MM.1S (cell line): ENCODE measurements at regions not wholly inside any gene's neighbourhood (a gene's known extent, or its start where the extent isn't known, plus 50 kb on each side); places are given as distances from the start of the nearest gene placed in this dataset.

ENCODE experiments used
- DNase-seq: peaks from one replicate; pipeline ENCODE4 v3.0.0-alpha.2; 2015
- H2AFZ ChIP-seq: fragments of 300-600 bp; sonication (generic); 2 replicates; pipeline ENCODE4 v1.6.0; 2016; ENCODE audit warnings: antibody characterized with exemption, low read length
- H3F3A ChIP-seq: fragments of 300-600 bp; sonication (generic); 2 replicates; pipeline ENCODE4 v1.6.1; 2016; ENCODE audit warnings: mild to moderate bottlenecking, antibody characterized with exemption, low read length, moderate library complexity, mixed read lengths; ENCODE audit not compliant: insufficient read depth
- H3K27ac ChIP-seq: fragments of 300-600 bp; sonication (generic); 2 replicates; pipeline ENCODE4 v1.5.1; 2016; ENCODE audit warnings: mild to moderate bottlenecking, low read length
- H3K27me3 ChIP-seq: fragments of 300-600 bp; sonication (generic); replicated peaks from 2 replicates; pipeline ENCODE4 v1.6.0; 2016; ENCODE audit warnings: low read length; ENCODE audit not compliant: insufficient read depth
- H3K36me3 ChIP-seq: fragments of 300-600 bp; sonication (generic); replicated peaks from 2 replicates; pipeline ENCODE4 v1.6.1; 2016; ENCODE audit warnings: mild to moderate bottlenecking, low read length, mixed read lengths; ENCODE audit not compliant: insufficient read depth
- H3K4me1 ChIP-seq: fragments of 300-600 bp; sonication (generic); 2 replicates; pipeline ENCODE4 v1.6.1; 2016; ENCODE audit warnings: low read length, mixed read lengths
- H3K4me2 ChIP-seq: fragments of 300-600 bp; sonication (generic); 2 replicates; pipeline ENCODE4 v1.6.0; 2016; ENCODE audit warnings: low read depth, low read length
- H3K4me3 ChIP-seq: fragments of 300-600 bp; sonication (generic); 2 replicates; pipeline ENCODE4 v1.5.1; 2016; ENCODE audit warnings: low read length, mixed read lengths
- H3K79me2 ChIP-seq: fragments of 300-600 bp; sonication (generic); 2 replicates; pipeline ENCODE4 v1.6.1; 2016; ENCODE audit warnings: mixed run types, low read length, mixed read lengths
- H3K9ac ChIP-seq: fragments of 300-600 bp; sonication (generic); 2 replicates; pipeline ENCODE4 v1.6.1; 2016; ENCODE audit warnings: low read length, mixed read lengths
- H3K9me2 ChIP-seq: fragments of 300-600 bp; sonication (generic); replicated peaks from 2 replicates; pipeline ENCODE4 v1.6.1; 2016; ENCODE audit warnings: mild to moderate bottlenecking, low read length, mixed read lengths; ENCODE audit not compliant: insufficient read depth
- H3K9me3 ChIP-seq: fragments of 300-600 bp; sonication (generic); replicated peaks from 2 replicates; pipeline ENCODE4 v1.6.1; 2016; ENCODE audit warnings: mild to moderate bottlenecking, low read length, mixed read lengths; ENCODE audit not compliant: insufficient read depth
- H4K20me1 ChIP-seq: fragments of 300-600 bp; sonication (generic); 2 replicates; pipeline ENCODE4 v1.6.1; 2016; ENCODE audit warnings: mild to moderate bottlenecking, low read length, moderate library complexity, mixed read lengths; ENCODE audit not compliant: insufficient read depth
- CTCF ChIP-seq: fragments of 300-600 bp; sonication (generic); IDR thresholded peaks from 2 replicates; pipeline ENCODE4 v1.5.1; 2016; ENCODE audit warnings: antibody characterized with exemption, low read length, mixed read lengths
- EZH2 ChIP-seq: fragments of 300-600 bp; sonication (generic); optimal IDR thresholded peaks from 2 replicates; pipeline ENCODE3; 2017; ENCODE audit warnings: low read depth, mild to moderate bottlenecking, antibody characterized with exemption, low read length, mixed read lengths
- EZH2phosphoT487 ChIP-seq: fragments of 300-600 bp; sonication (generic); IDR thresholded peaks from 2 replicates; pipeline ENCODE4 v1.6.1; 2018; ENCODE audit warnings: antibody characterized with exemption, low read length

- Histone ChIP-seq H2AFZ (no peak overlapping the region), H3K4me1 (peaks cover 8% of the 10 kb centered on the region; the same call in 1 of the 2 replicates), H3K27ac (no peak overlapping the region), H3K9me3 (no peaks in the 10 kb centered on the region), H3F3A (no peaks in the 10 kb centered on the region), H4K20me1 (no peaks in the 10 kb centered on the region), H3K27me3 (no peaks in the 10 kb centered on the region), H3K9me2 (no peaks in the 10 kb centered on the region), H3K9ac (no peak overlapping the region), H3K36me3 (no peaks in the 10 kb centered on the region), H3K4me3 (no peak overlapping the region), H3K4me2 (no peak overlapping the region), H3K79me2 (no peaks in the 10 kb centered on the region)
- no peak for DNase-seq
- TF ChIP-seq CTCF = peak; percentile 48
- TF ChIP-seq EZH2 = no peak
- no peak for TF ChIP-seq EZH2phosphoT487
These were observed 57.1 kb downstream of the FAM181B start for GRCh38 chr11:82676483-82677094.

- H3K27ac ChIP-seq = no peak overlapping the region
- TF ChIP-seq CTCF = no peak
- TF ChIP-seq EZH2phosphoT487 = no peak
- TF ChIP-seq EZH2 = no peak
- H3K4me2 ChIP-seq = no peak overlapping the region
- H2AFZ ChIP-seq = no peak overlapping the region
- H3K4me3 ChIP-seq = no peak overlapping the region
- H3K9me3 ChIP-seq = no peaks in the 10 kb centered on the region
- no peak overlapping the region for H3K9ac ChIP-seq
- H4K20me1 ChIP-seq = no peaks in the 10 kb centered on the region
- H3K4me1 ChIP-seq = peaks cover 8% of the 10 kb centered on the region; the same call in 1 of the 2 replicates
- H3K27me3 ChIP-seq = no peaks in the 10 kb centered on the region
- H3K79me2 ChIP-seq = no peaks in the 10 kb centered on the region
- no peaks in the 10 kb centered on the region for H3K36me3 ChIP-seq
- no peaks in the 10 kb centered on the region for H3K9me2 ChIP-seq
- DNase-seq = no peak
- no peaks in the 10 kb centered on the region for H3F3A ChIP-seq
These were observed 57.8 kb downstream of the FAM181B start for GRCh38 chr11:82675838-82676237.

GRCh38 chr11:82673631-82674030 lies 60.0 kb downstream of the FAM181B start:
- no peak overlapping the region for H3K4me2 ChIP-seq
- no peak for DNase-seq
- H3K9ac ChIP-seq = no peak overlapping the region
- H3K4me3 ChIP-seq = no peak overlapping the region
- no peaks in the 10 kb centered on the region for H4K20me1 ChIP-seq
- H3K79me2 ChIP-seq = no peaks in the 10 kb centered on the region
- no peaks in the 10 kb centered on the region for H3F3A ChIP-seq
- H3K36me3 ChIP-seq = no peaks in the 10 kb centered on the region
- TF ChIP-seq EZH2phosphoT487 (no peak), EZH2 (no peak), CTCF (no peak)
- H3K27ac ChIP-seq = no peak overlapping the region
- no peaks in the 10 kb centered on the region for H3K4me1 ChIP-seq
- no peak overlapping the region for H2AFZ ChIP-seq
- no peaks in the 10 kb centered on the region for H3K9me3 ChIP-seq
- no peaks in the 10 kb centered on the region for H3K27me3 ChIP-seq
- no peaks in the 10 kb centered on the region for H3K9me2 ChIP-seq
